H9 (cell line): ENCODE measurements at regions not wholly inside any gene's neighbourhood (a gene's known extent, or its start where the extent isn't known, plus 50 kb on each side); places are given as distances from the start of the nearest gene placed in this dataset.

Experiments used
- DNase-seq: peaks from one replicate; pipeline ENCODE4 v3.0.0-alpha.2; 2017
- H2AFZ ChIP-seq: one replicate; pipeline ENCODE4 v1.6.1; 2013; ENCODE audit warnings: mild to moderate bottlenecking, low read length, control low read depth, moderate library complexity
- H2AK5ac ChIP-seq: 2 replicates; pipeline ENCODE4 v1.6.1; 2013; ENCODE audit warnings: low read length, control low read depth, mixed read lengths; ENCODE audit not compliant: insufficient read length
- H2BK120ac ChIP-seq: one replicate; pipeline ENCODE4 v1.6.1; 2013; ENCODE audit warnings: low read depth, mild to moderate bottlenecking, low read length, control low read depth, inconsistent platforms; ENCODE audit not compliant: poor library complexity, severe bottlenecking
- H2BK12ac ChIP-seq: 2 replicates; pipeline ENCODE4 v1.6.1; 2013; ENCODE audit warnings: low read length, control low read depth, mixed read lengths, low read depth; ENCODE audit not compliant: insufficient read length
- H2BK15ac ChIP-seq: 2 replicates; pipeline ENCODE4 v1.6.1; 2013; ENCODE audit warnings: low read depth, low read length, control low read depth
- H2BK20ac ChIP-seq: one replicate; pipeline ENCODE4 v1.6.1; 2013; ENCODE audit warnings: low read depth, mild to moderate bottlenecking, low read length, control low read depth, inconsistent platforms; ENCODE audit not compliant: poor library complexity, severe bottlenecking
- H2BK5ac ChIP-seq: 2 replicates; pipeline ENCODE4 v1.6.1; 2013; ENCODE audit warnings: low read length, control low read depth, mixed read lengths; ENCODE audit not compliant: insufficient read length
- H3K14ac ChIP-seq: 2 replicates; pipeline ENCODE4 v1.6.1; 2013; ENCODE audit warnings: low read length, control low read depth; ENCODE audit not compliant: insufficient read depth
- H3K18ac ChIP-seq: 2 replicates; pipeline ENCODE4 v1.6.1; 2013; ENCODE audit warnings: low read depth, mild to moderate bottlenecking, mixed read lengths, low read length, control low read depth; ENCODE audit not compliant: insufficient read length
- H3K23ac ChIP-seq: 2 replicates; pipeline ENCODE4 v1.6.1; 2013; ENCODE audit warnings: low read length, control low read depth, mixed read lengths, low read depth; ENCODE audit not compliant: insufficient read length
- H3K23me2 ChIP-seq: 2 replicates; pipeline ENCODE4 v1.6.1; 2013; ENCODE audit warnings: low read depth, mild to moderate bottlenecking, mixed read lengths, low read length, control low read depth; ENCODE audit not compliant: insufficient read length, poor library complexity, severe bottlenecking
- H3K27ac ChIP-seq: 2 replicates; pipeline ENCODE4 v1.5.1; 2013; ENCODE audit warnings: low read length, control low read depth, mixed read lengths, low read depth; ENCODE audit not compliant: insufficient read length
- H3K27me3 ChIP-seq: 2 replicates; pipeline ENCODE4 v1.6.1; 2013; ENCODE audit warnings: low read length, control low read depth, inconsistent platforms; ENCODE audit not compliant: insufficient read depth
- H3K4ac ChIP-seq: 2 replicates; pipeline ENCODE4 v1.6.1; 2013; ENCODE audit warnings: low read depth, mild to moderate bottlenecking, control low read depth, inconsistent platforms, low read length, moderate library complexity
- H3K4me1 ChIP-seq: 2 replicates; pipeline ENCODE4 v1.6.1; 2013; ENCODE audit warnings: low read length, control low read depth, inconsistent platforms; ENCODE audit not compliant: insufficient read depth
- H3K4me2 ChIP-seq: 2 replicates; pipeline ENCODE4 v1.6.1; 2013; ENCODE audit warnings: low read length, control low read depth, mixed read lengths; ENCODE audit not compliant: insufficient read length, insufficient read depth
- H3K56ac ChIP-seq: 2 replicates; pipeline ENCODE4 v1.6.1; 2013; ENCODE audit warnings: low read depth, mild to moderate bottlenecking, mixed read lengths, low read length, control low read depth; ENCODE audit not compliant: insufficient read length
- H3K79me1 ChIP-seq: 2 replicates; pipeline ENCODE4 v1.6.1; 2013; ENCODE audit warnings: low read depth, mild to moderate bottlenecking, moderate library complexity, low read length, control low read depth, inconsistent platforms; ENCODE audit not compliant: insufficient read depth, poor library complexity, severe bottlenecking
- H3K79me2 ChIP-seq: 2 replicates; pipeline ENCODE4 v1.6.1; 2013; ENCODE audit warnings: low read length, control low read depth, inconsistent platforms; ENCODE audit not compliant: insufficient read depth
- H3K9ac ChIP-seq: 2 replicates; pipeline ENCODE4 v1.6.1; 2013; ENCODE audit warnings: low read length, control low read depth, mixed read lengths; ENCODE audit not compliant: insufficient read length; ENCODE audit errors: extremely low read depth
- H3K9me3 ChIP-seq: one replicate; pipeline ENCODE4 v1.6.1; 2013; ENCODE audit warnings: low read depth, low read length, inconsistent platforms; ENCODE audit not compliant: control insufficient read depth
- H3T11ph ChIP-seq: one replicate; pipeline ENCODE4 v1.6.1; 2013; ENCODE audit warnings: mild to moderate bottlenecking, low read length, control low read depth, inconsistent platforms
- H4K20me1 ChIP-seq: one replicate; pipeline ENCODE4 v1.6.1; 2013; ENCODE audit not compliant: control insufficient read depth, insufficient read length, insufficient read depth
- H4K5ac ChIP-seq: 2 replicates; pipeline ENCODE4 v1.6.1; 2013; ENCODE audit warnings: low read depth, mild to moderate bottlenecking, mixed read lengths, low read length, control low read depth; ENCODE audit not compliant: insufficient read length
- H4K8ac ChIP-seq: replicated peaks from 2 replicates; pipeline ENCODE4 v1.6.1; 2013; ENCODE audit warnings: low read length, control low read depth, mixed read lengths, low read depth; ENCODE audit not compliant: insufficient read length
- H4K91ac ChIP-seq: 2 replicates; pipeline ENCODE4 v1.6.1; 2013; ENCODE audit warnings: low read depth, mild to moderate bottlenecking, moderate library complexity, mixed read lengths, low read length, control low read depth; ENCODE audit not compliant: insufficient read length
- H3K27ac Mint-ChIP-seq, 3 experiments: 2 replicates in 2 of 3; 3 replicates in 1 of 3; pipeline ENCODE4 v1.8.0; 2020 to 2021; ENCODE audit warnings: mixed read lengths in 3 of 3, mild to moderate bottlenecking in 1 of 3, moderate library complexity in 1 of 3
- H3K27me3 Mint-ChIP-seq: 2 replicates; pipeline ENCODE4 v1.8.0; 2021; ENCODE audit warnings: low read depth, mild to moderate bottlenecking, moderate library complexity, mixed read lengths
- H3K36me3 Mint-ChIP-seq, 3 experiments: 2 replicates in 2 of 3; 3 replicates in 1 of 3; pipeline ENCODE4 v1.8.0; 2020 to 2021; ENCODE audit warnings: low read depth in 3 of 3, mixed read lengths in 3 of 3; ENCODE audit not compliant: insufficient read depth in 1 of 3
- H3K4me1 Mint-ChIP-seq, 2 experiments: 2 replicates each; pipeline ENCODE4 v1.8.0; 2020; ENCODE audit warnings: mixed read lengths in 2 of 2
- H3K4me3 Mint-ChIP-seq, 2 experiments: 2 replicates in 1 of 2; 3 replicates in 1 of 2; pipeline ENCODE4 v1.8.0; 2020 to 2021; ENCODE audit warnings: mild to moderate bottlenecking in 2 of 2, mixed read lengths in 2 of 2, moderate library complexity in 1 of 2
- H3K9me3 Mint-ChIP-seq, 2 experiments: 2 replicates in 1 of 2; 3 replicates in 1 of 2; pipeline ENCODE4 v1.8.0; 2020; ENCODE audit warnings: mild to moderate bottlenecking in 2 of 2, mixed read lengths in 2 of 2, moderate library complexity in 1 of 2
- WGBS: extraction: QIAGEN DNeasy Blood & Tissue Kit; methylation state at CpG from one replicate; pipeline ENCODE4 v1.1.7; 2013; ENCODE audit warnings: missing lambda C conversion rate, low lambda C conversion rate, mixed read lengths; ENCODE audit not compliant: insufficient read length; ENCODE audit errors: extremely low coverage; 5-methylcytosine and 5-hydroxymethylcytosine counted together
- TF ChIP-seq, protein P1 (sequence below): fragments of 200-600 bp; sonication (generic); conservative IDR thresholded peaks from 3 replicates; pipeline ENCODE4 v1.8.0; 2021; ENCODE audit warnings: antibody characterized with exemption, mild to moderate bottlenecking

- no peak overlapping the region for H3T11ph ChIP-seq
- peaks cover 0 to 3% of the 10 kb centered on the region in 2 experiments; a peak in 1 of 5 replicates for H3K9me3 Mint-ChIP-seq
- no peaks in the 10 kb centered on the region for H3K27me3 Mint-ChIP-seq
- no peak overlapping the region for H3K27ac ChIP-seq
- no peak overlapping the region for H2BK12ac ChIP-seq
- H3K27ac Mint-ChIP-seq: no peak overlapping the region
- no peak overlapping the region for H3K4me2 ChIP-seq
- no peaks in the 10 kb centered on the region for H3K79me1 ChIP-seq
- no peaks in the 10 kb centered on the region for H3K27me3 ChIP-seq
- H3K4me1 ChIP-seq: no peaks in the 10 kb centered on the region; the same call in 1 of the 2 replicates
- no peak overlapping the region for H4K5ac ChIP-seq
- H2BK120ac ChIP-seq: no peak overlapping the region
- no peaks in the 10 kb centered on the region for H3K9me3 ChIP-seq
- H3K4me3 Mint-ChIP-seq: no peak overlapping the region
- no peaks in the 10 kb centered on the region for H3K23me2 ChIP-seq
- no peak overlapping the region for H4K8ac ChIP-seq
- no CpG with 5 or more reads among the region's 2 CpGs for WGBS
- peaks cover 3% of the 10 kb centered on the region for H4K20me1 ChIP-seq
- H2BK15ac ChIP-seq: no peak overlapping the region
- no peak overlapping the region for H2AFZ ChIP-seq
- H3K4me1 Mint-ChIP-seq: peaks cover 0 to 4% of the 10 kb centered on the region in 2 experiments; a peak in 1 of 4 replicates
- H3K4ac ChIP-seq: no peak overlapping the region
- TF ChIP-seq, protein P1, sequence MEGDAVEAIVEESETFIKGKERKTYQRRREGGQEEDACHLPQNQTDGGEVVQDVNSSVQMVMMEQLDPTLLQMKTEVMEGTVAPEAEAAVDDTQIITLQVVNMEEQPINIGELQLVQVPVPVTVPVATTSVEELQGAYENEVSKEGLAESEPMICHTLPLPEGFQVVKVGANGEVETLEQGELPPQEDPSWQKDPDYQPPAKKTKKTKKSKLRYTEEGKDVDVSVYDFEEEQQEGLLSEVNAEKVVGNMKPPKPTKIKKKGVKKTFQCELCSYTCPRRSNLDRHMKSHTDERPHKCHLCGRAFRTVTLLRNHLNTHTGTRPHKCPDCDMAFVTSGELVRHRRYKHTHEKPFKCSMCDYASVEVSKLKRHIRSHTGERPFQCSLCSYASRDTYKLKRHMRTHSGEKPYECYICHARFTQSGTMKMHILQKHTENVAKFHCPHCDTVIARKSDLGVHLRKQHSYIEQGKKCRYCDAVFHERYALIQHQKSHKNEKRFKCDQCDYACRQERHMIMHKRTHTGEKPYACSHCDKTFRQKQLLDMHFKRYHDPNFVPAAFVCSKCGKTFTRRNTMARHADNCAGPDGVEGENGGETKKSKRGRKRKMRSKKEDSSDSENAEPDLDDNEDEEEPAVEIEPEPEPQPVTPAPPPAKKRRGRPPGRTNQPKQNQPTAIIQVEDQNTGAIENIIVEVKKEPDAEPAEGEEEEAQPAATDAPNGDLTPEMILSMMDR: no peak
- H3K14ac ChIP-seq: no peak overlapping the region
- no peak overlapping the region for H2BK20ac ChIP-seq
- no peak overlapping the region for H2BK5ac ChIP-seq
- no peaks in the 10 kb centered on the region for H3K36me3 Mint-ChIP-seq
- no peak overlapping the region for H3K18ac ChIP-seq
- H3K9ac ChIP-seq: no peak overlapping the region
- H3K79me2 ChIP-seq: no peaks in the 10 kb centered on the region
- no peak overlapping the region for H4K91ac ChIP-seq
- no peak overlapping the region for H3K23ac ChIP-seq
- no peak for DNase-seq
- no peak overlapping the region for H3K56ac ChIP-seq
- H2AK5ac ChIP-seq: no peak overlapping the region
Observed at GRCh38 chr1:194445244-194445643, 1258.8 kb upstream of the B3GALT2 start.
